ENCODE measurements at regions not wholly inside any gene's neighbourhood (a gene's known extent, or its start where the extent isn't known, plus 50 kb on each side); places are given as distances from the start of the nearest gene placed in this dataset.

GRCh38 chr12:4012073-4012472 lies 138.9 kb upstream of the PARP11 start:
- TF ChIP-seq, protein P1, sequence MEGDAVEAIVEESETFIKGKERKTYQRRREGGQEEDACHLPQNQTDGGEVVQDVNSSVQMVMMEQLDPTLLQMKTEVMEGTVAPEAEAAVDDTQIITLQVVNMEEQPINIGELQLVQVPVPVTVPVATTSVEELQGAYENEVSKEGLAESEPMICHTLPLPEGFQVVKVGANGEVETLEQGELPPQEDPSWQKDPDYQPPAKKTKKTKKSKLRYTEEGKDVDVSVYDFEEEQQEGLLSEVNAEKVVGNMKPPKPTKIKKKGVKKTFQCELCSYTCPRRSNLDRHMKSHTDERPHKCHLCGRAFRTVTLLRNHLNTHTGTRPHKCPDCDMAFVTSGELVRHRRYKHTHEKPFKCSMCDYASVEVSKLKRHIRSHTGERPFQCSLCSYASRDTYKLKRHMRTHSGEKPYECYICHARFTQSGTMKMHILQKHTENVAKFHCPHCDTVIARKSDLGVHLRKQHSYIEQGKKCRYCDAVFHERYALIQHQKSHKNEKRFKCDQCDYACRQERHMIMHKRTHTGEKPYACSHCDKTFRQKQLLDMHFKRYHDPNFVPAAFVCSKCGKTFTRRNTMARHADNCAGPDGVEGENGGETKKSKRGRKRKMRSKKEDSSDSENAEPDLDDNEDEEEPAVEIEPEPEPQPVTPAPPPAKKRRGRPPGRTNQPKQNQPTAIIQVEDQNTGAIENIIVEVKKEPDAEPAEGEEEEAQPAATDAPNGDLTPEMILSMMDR (IDR thresholded peaks at IDR 0.05; ENCODE audit: low read depth, low read length) = no peak
- no peak for DNase-seq (ENCODE audit: extremely low read depth, low read depth)

DNA sequence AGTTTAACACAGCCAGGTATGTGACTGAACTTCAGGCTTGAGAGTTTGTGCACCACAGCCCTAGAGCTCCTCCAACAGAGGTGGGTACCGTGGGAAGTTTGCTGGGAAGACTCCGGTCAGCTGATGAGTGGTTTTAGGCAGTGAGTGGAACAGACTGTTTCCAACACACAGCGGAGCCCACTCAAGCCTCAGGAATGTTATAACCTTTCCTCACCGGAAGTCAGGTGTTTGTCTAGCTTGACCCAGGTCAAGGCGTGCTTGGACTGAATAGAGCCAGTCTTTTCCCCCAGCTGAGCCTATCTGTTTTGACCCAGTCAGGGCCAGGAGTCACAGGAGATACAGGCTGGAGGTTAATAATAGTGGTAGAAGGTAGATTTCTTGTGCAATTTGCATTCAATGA lies 138.4 kb upstream of the PARP11 start:
- no peak for DNase-seq (ENCODE audit: extremely low read depth, low read depth)
- TF ChIP-seq, protein P1 (IDR thresholded peaks at IDR 0.05; ENCODE audit: low read depth, low read length) = no peak

- no peak for DNase-seq (ENCODE audit: extremely low read depth, low read depth)
- TF ChIP-seq, protein P1 (IDR thresholded peaks at IDR 0.05; ENCODE audit: low read depth, low read length) = no peak
Observed at GRCh38 chr12:4009979-4010704, 136.9 kb upstream of the PARP11 start.

GRCh38 chr12:4006743-4007142 lies 133.5 kb upstream of the PARP11 start:
- DNase-seq (ENCODE audit: extremely low read depth, low read depth) = no peak
- TF ChIP-seq, protein P1 (IDR thresholded peaks at IDR 0.05; ENCODE audit: low read depth, low read length) = no peak

DNA sequence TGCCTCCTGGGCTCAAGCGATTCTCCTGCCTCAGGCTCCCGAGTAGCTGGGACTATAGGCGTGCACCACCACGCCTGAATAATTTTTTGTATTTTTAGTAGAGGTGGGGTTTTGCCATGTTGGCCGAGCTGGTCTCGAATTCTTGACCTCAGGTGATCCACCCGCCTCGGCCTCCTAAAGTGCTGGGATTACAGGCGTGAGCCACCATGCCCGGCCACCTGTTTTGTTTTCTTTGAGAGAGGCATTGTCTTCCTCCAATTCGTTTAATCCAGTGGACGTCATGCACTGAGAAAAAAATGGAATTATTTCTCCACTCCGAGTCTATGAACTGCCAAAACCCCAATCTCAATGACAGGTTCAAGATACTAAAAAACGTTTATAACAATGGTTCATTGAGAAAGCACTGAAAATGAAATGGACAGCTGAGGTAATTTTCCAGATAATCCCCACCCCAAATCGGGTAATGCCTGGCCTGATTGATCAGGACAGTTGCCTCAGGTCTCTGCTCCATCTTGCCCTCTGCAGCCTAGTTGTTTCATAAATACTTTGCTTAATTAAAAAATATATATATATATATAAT lies 132.7 kb upstream of the PARP11 start:
- TF ChIP-seq, protein P1 (IDR thresholded peaks at IDR 0.05; ENCODE audit: low read depth, low read length) = no peak
- no peak for DNase-seq (ENCODE audit: extremely low read depth, low read depth)

DNA sequence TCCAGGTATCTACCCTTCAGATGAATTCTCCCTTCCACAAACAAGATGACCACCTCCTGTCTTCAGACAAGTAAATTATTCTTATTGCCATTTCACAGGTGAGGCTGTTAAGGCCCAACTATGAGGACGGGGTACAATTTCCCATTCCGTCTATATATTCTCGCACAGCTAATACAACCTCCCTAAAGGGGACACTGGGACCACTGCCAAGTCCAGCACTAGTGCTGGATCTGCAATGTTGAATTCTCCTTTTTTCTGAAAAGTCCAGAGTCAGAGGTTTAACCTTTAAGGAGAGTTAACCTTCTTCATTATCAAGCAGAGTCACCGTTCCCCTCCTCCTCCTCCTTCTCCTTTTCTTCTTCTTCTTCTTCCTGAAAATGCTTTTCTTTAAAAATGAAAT lies 130.4 kb upstream of the PARP11 start:
- TF ChIP-seq, protein P1 (IDR thresholded peaks at IDR 0.05; ENCODE audit: low read depth, low read length) = no peak
- DNase-seq (ENCODE audit: extremely low read depth, low read depth) = no peak

DNA sequence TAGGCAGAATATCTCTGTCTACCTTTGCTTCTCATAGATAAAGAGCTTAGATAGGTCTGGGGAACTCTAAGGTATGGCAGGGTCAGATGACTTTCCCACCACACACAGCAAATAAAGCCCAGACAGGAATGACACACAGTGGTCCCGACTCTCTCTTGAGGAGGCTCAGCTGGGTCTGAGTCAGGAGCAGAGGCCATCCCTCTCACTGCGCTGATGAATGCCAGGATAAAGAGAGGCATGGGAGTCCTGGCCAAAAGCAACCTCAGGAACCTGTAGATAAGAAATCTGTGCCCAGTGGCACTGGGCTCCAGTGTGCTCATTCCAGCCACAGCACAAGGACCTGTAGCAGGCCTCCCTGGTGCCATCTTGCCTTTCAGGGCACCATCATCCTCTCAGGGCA lies 129.4 kb upstream of the PARP11 start:
- TF ChIP-seq, protein P1 (IDR thresholded peaks at IDR 0.05; ENCODE audit: low read depth, low read length) = no peak
- DNase-seq (ENCODE audit: extremely low read depth, low read depth) = no peak

Data from AG09319 (cell line).